GM19463 (cell line): ENCODE measurements at regions not wholly inside any gene's neighbourhood (a gene's known extent, or its start where the extent isn't known, plus 50 kb on each side); places are given as distances from the start of the nearest gene placed in this dataset.
"Not testable (repeated sequence)": the region's sequence is repeated elsewhere in the genome, so short reads cannot be mapped to it uniquely, and the experiment has no call there.

ENCODE experiments used
- ATAC-seq: cut with Tn5 transposase; IDR thresholded peaks from one replicate; pipeline ENCODE4 v1.9.1; 2021; ENCODE audit warnings: mild to moderate bottlenecking, moderate library complexity; ENCODE audit not compliant: unreplicated experiment

- ATAC-seq: no peak
Observed at GRCh38 chr3:86887876-86888275, 103.1 kb downstream of the VGLL3 start.

- no peak for ATAC-seq
Observed at GRCh38 chr3:86880066-86880465, 110.9 kb downstream of the VGLL3 start.

- ATAC-seq: not testable (repeated sequence)
Observed at GRCh38 chr3:86876504-86877181, 114.3 kb downstream of the VGLL3 start.

- not testable (repeated sequence) for ATAC-seq
Observed at GRCh38 chr3:86874790-86875189, 116.2 kb downstream of the VGLL3 start.

- no peak for ATAC-seq
Observed at GRCh38 chr3:86869566-86869965, 121.4 kb downstream of the VGLL3 start.

- ATAC-seq: no peak
Observed at GRCh38 chr3:86867982-86868381, 123.0 kb downstream of the VGLL3 start.

GRCh38 chr3:86865506-86865905, 125.4 kb downstream of the VGLL3 start:
- no peak for ATAC-seq

- ATAC-seq: no peak
Observed at GRCh38 chr3:86856711-86857110, 134.2 kb downstream of the VGLL3 start.

GRCh38 chr3:86849991-86850390, 141.0 kb downstream of the VGLL3 start:
- no peak for ATAC-seq

GRCh38 chr3:86845726-86846125, 145.2 kb downstream of the VGLL3 start:
- ATAC-seq: no peak

- ATAC-seq: no peak
Observed at GRCh38 chr3:86838927-86839326, 152.0 kb downstream of the VGLL3 start.

GRCh38 chr3:86837871-86838270, 153.1 kb downstream of the VGLL3 start:
- ATAC-seq: no peak

- ATAC-seq: no peak
Observed at GRCh38 chr3:86830566-86830965, 160.4 kb downstream of the VGLL3 start.

- no peak for ATAC-seq
Observed at GRCh38 chr3:86828751-86829150, 162.2 kb downstream of the VGLL3 start.

- ATAC-seq: not testable (repeated sequence)
Observed at GRCh38 chr3:86827582-86827981, 163.4 kb downstream of the VGLL3 start.

GRCh38 chr3:86826292-86826691, 164.7 kb downstream of the VGLL3 start:
- ATAC-seq: no peak

GRCh38 chr3:86815880-86816279, 175.1 kb downstream of the VGLL3 start:
- no peak for ATAC-seq

GRCh38 chr3:86814918-86815655, 175.9 kb downstream of the VGLL3 start:
- ATAC-seq: no peak

GRCh38 chr3:86814321-86814720, 176.6 kb downstream of the VGLL3 start:
- ATAC-seq: no peak

- no peak for ATAC-seq
Observed at GRCh38 chr3:86801921-86802320, 189.0 kb downstream of the VGLL3 start.

GRCh38 chr3:86801066-86801465, 189.9 kb downstream of the VGLL3 start:
- ATAC-seq: no peak

GRCh38 chr3:86800116-86800515, 190.8 kb downstream of the VGLL3 start:
- no peak for ATAC-seq
